ENCODE measurements at regions not wholly inside any gene's neighbourhood (a gene's known extent, or its start where the extent isn't known, plus 50 kb on each side); places are given as distances from the start of the nearest gene placed in this dataset.

GRCh38 chr12:87818441-87818840 is 210.8 kb downstream of the C12orf50 start:
- TF ChIP-seq CTCF (IDR thresholded peaks at IDR 0.05) (no peak), POLR2A (IDR thresholded peaks at IDR 0.05) (no peak)
